CD4-positive, alpha-beta T cell treated with Interleukin-4 for 1 hour (primary cell): ENCODE measurements at regions not wholly inside any gene's neighbourhood (a gene's known extent, or its start where the extent isn't known, plus 50 kb on each side); places are given as distances from the start of the nearest gene placed in this dataset.

Experiments used
- DNase-seq, 2 donors: peaks; one replicate each; pipeline ENCODE4 v3.0.0-alpha.2; 2020 to 2022

DNA sequence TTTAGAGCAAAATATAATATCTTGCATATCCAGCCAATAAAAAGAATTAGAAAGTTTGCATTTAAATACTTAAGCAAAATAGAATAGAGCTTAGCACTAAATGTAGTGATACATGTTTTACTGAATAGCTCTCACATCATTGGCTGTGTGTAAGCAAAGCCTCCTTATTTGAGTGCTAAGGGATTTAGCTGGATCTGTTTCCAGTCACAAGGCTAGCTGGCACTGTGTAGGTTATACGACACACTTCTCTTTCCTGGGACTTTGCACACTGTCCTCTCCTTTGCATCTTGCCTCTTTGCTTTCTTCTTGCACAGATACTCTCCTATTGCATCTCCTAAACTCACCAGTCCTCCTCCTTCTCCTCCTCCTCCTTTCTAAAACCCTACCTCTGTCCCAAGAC lies 423.8 kb downstream of the KLF5 start:
- no peak for DNase-seq

- no peak for DNase-seq
These were observed 423.2 kb downstream of the KLF5 start for GRCh38 chr13:73481886-73482445.

DNA sequence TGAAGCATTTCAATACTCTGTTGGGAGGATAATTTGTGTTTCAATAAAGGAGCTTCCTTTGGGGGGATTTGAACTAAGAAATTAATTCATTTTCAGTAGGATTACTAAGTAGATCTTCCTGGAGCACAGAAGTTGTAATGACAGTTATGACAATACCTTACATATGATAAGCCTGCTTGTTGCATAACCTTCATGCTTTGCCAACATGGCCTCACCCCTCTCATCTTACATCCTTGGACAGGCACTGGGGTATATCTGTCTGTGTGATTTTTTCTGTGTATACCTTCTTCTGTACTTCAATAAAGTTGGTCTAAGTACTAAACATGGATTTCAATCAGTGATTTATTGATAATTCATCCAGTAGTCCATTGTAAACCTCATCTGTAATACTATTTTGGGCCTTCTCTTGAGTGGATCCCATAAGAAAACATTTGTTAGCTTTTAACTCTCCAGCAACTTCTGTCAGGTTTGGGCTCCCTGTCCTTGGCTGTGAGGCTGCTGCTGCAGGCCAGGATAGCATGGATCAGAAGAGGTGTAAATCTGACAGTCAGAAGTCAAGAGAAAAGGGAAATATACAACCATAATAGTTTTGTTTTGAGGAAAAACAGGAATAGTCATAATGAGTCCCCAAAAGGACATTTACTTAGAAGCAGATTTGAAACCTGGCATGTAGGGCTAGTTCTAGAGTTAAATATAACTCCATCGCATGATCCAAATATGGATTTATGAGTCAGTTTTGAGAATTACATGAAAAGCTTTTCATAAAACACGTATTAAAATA lies 422.2 kb downstream of the KLF5 start:
- no peak for DNase-seq

DNA sequence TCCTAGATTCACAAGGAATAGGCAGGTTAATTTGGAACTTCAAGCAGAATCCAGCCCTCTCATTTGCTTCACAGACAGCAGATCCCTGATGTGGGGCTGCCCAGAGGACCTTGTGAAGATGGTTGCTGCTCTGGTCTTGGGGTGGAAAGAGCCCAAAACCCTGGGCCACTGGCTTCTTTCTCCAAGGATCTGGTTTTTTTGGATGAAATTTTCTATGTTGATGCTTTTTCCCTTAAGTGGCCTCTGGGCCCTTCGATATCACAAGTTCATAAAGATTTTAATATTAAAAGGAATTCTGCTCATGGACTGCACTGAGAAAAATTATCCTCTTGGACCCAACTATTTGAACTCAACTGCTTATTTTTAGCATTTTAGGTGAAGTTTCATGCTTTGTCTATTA lies 421.1 kb downstream of the KLF5 start:
- no peak for DNase-seq

DNA sequence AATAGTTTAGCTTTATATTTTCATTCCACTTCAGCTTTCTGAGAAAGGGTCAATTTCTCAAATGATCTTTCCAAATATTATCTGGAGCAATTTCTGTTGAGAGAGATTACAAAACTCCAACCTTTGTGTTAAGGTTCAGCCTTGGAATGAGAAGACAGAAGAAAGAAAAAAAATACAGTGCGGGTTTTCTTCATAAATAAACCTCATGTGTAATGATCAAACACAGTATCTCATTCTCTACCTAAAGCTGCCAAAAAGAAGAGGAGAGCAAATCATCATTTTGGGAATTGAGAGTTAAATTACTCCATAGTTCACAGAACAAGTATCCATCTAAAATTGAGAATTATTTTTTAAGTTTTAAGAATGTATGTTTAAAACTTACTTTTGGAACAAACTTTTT lies 420.5 kb downstream of the KLF5 start:
- DNase-seq: no peak

DNA sequence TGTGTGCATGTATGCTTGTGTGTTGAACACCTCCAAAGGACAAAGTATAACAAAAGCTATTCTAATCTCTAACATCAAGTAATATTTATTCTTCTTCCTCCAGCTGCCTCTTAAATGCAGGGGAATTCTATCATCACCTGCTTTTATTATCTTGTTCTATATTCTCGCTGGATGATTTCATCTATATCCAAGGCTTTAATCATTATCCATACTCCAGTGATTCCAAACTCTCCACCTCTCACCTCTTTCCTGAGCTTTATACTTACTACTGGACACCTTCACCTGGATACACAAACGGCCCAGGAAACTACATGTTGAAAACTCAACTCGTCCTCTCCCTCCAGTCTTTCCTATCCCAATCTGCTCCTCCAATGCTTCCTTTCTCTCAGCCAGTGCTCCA lies 418.6 kb downstream of the KLF5 start:
- DNase-seq: no peak

GRCh38 chr13:73473016-73473415 lies 414.2 kb downstream of the KLF5 start:
- DNase-seq: no peak

- no peak for DNase-seq
These were observed 408.3 kb downstream of the KLF5 start for GRCh38 chr13:73467125-73467524.

- no peak for DNase-seq
These were observed 407.8 kb downstream of the KLF5 start for GRCh38 chr13:73466561-73466960.

GRCh38 chr13:73465617-73465971 lies 406.8 kb downstream of the KLF5 start:
- DNase-seq: no peak

- DNase-seq: no peak
These were observed 406.2 kb downstream of the KLF5 start for GRCh38 chr13:73464758-73465616.

DNA sequence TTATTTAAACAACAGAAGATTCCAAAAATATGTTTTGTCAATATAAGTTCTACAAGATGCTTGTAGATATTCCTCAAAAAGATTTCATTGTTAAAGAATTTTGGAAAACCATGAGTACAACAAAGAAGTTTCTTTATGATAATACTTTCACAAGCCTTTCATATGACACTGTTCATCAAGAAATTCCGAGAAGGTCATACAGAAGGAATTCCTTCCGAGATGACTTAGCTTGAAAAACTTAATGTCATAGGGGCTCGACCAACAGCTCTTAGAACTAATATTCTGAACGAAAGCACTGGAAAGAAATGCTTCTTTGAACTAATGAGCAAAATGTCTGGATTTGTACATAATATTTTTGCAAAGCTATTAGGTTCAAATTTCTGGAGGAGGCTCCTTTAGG lies 403.4 kb downstream of the KLF5 start:
- DNase-seq: no peak

GRCh38 chr13:73451221-73452029 lies 392.6 kb downstream of the KLF5 start:
- DNase-seq: no peak

- no peak for DNase-seq
These were observed 391.8 kb downstream of the KLF5 start for GRCh38 chr13:73450583-73450982.

DNA sequence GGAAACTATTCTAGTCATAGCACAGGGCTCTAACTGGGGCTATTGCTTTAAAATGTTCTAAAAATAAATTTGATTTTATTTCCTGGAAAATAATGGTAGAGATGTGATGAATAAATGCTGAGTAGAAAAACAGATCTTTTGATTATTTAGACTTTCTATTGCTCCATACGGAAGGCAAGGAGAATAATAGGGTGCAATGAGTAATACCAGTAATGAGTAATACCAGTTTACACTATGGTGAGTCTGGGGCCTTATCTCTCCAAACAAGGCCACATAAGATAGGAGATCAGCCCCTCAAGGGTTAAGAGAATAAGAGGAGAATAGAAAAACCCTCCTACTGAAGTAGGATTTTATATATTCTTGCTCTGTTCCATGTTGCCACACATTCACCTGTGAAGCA lies 390.4 kb downstream of the KLF5 start:
- no peak for DNase-seq

DNA sequence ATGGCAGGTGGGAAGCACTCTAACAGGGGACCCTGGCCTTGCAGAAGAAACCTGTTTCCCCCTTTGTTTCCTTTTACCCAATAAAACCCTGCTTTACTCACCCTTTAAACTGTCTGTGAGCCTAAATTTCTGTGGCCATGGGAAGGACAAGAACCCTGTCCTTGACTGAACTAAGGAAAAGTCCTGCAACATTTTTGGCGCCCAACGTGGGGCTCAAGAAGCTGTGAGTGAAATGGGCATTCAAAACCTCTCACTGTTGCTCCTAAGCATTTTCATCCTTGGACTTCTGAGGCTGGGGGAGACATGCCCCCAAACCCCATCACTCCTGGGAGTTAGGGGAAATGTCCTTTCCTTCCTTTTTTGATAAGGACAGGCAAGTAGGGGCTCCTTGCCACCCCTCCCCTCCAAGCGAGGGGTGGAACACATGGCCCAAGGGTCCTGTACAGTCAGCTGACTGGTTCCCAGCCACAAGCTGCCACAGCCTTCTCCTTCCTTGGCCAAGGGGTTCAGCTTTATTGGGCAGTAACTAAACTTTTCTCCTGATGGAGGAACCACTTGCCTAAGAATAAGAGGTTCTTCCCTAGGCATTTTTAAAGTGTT lies 381.6 kb downstream of the KLF5 start:
- DNase-seq: no peak

GRCh38 chr13:73433890-73434289 lies 375.1 kb downstream of the KLF5 start:
- no peak for DNase-seq

DNA sequence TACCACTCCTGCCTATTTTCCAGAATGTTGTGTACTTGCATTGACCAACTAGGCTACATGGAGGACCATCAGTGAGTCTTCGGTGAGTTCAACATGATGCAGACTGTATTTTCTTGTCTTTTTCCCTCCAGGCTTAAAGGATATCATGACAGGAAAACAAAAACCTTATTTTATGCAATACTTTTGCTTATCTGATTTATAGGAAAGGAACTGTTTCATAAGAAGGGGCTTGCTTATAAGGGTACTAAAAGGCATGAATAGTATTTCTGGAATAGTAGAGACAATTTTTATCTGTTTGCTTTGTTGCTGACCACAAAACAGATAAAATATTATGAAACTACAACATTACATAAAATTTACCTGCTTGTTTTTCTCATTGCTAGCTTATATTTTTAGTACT lies 374.7 kb downstream of the KLF5 start:
- no peak for DNase-seq

DNA sequence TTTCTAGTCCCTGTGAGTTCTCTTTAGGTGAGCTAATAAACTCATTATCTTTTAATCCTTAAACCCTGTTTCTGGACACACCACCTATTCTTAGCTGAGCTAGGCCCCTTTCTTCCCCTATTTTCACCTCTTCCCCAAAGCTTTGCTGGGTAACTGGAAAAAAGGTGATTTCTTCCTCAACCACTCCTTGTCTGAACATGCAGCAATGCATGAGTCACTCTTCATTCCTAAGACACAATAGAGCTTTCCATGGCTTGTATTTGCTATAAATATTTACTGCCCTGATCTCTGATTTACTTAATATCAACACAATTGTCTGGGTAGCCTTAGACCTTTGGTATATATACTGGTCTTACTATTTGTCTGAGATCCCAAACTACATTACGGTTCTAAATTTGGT lies 370.9 kb downstream of the KLF5 start:
- DNase-seq: no peak

DNA sequence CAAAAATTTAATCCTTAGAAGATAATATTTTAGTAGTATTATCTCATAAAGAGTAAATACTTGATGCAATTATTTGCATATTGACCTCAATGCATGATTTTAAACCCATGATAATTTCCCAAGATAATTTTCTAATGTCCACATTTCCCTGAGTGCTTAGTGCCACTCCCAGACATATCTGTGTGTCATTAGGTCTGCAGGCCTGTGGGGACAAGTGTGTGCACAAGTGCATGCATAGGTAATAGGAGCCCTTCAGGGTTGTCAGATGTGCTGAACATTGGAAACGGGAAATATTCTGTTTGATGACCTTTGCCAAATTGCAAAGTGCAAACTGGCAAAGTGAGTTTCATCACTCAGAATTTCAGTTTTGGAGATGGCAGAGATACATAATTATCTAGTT lies 369.9 kb downstream of the KLF5 start:
- no peak for DNase-seq

- DNase-seq: no peak
These were observed 369.3 kb downstream of the KLF5 start for GRCh38 chr13:73428137-73428536.

- DNase-seq: no peak
These were observed 364.2 kb downstream of the KLF5 start for GRCh38 chr13:73422973-73423372.
